ENCODE measurements at regions not wholly inside any gene's neighbourhood (a gene's known extent, or its start where the extent isn't known, plus 50 kb on each side); places are given as distances from the start of the nearest gene placed in this dataset.
"Not testable (repeated sequence)": the region's sequence is repeated elsewhere in the genome, so short reads cannot be mapped to it uniquely, and the experiment has no call there.

- no peak for DNase-seq
Measured at GRCh38 chr2:236776695-236777251, 207.1 kb downstream of the ACKR3 start.

GRCh38 chr2:236777408-236777807, 207.8 kb downstream of the ACKR3 start:
- no peak for DNase-seq

GRCh38 chr2:236781933-236782816, 212.6 kb downstream of the ACKR3 start:
- no peak for DNase-seq

GRCh38 chr2:236782938-236783337, 213.3 kb downstream of the ACKR3 start:
- DNase-seq: no peak

GRCh38 chr2:236783417-236784020, 213.9 kb downstream of the ACKR3 start:
- no peak for DNase-seq

- DNase-seq: no peak
Measured at GRCh38 chr2:236785611-236786057, 216.0 kb downstream of the ACKR3 start.

- no peak for DNase-seq
Measured at GRCh38 chr2:236786751-236787150, 217.1 kb downstream of the ACKR3 start.

- DNase-seq: not testable (repeated sequence)
Measured at GRCh38 chr2:236787376-236787775, 217.8 kb downstream of the ACKR3 start.

- DNase-seq: no peak
Measured at GRCh38 chr2:236787885-236788284, 218.3 kb downstream of the ACKR3 start.

GRCh38 chr2:236790963-236791362, 221.3 kb downstream of the ACKR3 start:
- DNase-seq: no peak

GRCh38 chr2:236793023-236794011, 223.7 kb downstream of the ACKR3 start:
- DNase-seq: no peak

GRCh38 chr2:236794176-236794957, 224.7 kb downstream of the ACKR3 start:
- no peak for DNase-seq

GRCh38 chr2:236795169-236795860, 225.7 kb downstream of the ACKR3 start:
- no peak for DNase-seq

- no peak for DNase-seq
Measured at GRCh38 chr2:236795861-236796219, 226.2 kb downstream of the ACKR3 start.

- DNase-seq: no peak
Measured at GRCh38 chr2:236796236-236796635, 226.6 kb downstream of the ACKR3 start.

GRCh38 chr2:236797411-236797810, 227.8 kb downstream of the ACKR3 start:
- DNase-seq: no peak

GRCh38 chr2:236798491-236798890, 228.9 kb downstream of the ACKR3 start:
- no peak for DNase-seq

GRCh38 chr2:236799391-236800026, 229.9 kb downstream of the ACKR3 start:
- no peak for DNase-seq

- no peak for DNase-seq
Measured at GRCh38 chr2:236802862-236803261, 233.2 kb downstream of the ACKR3 start.

GRCh38 chr2:236803621-236804020, 234.0 kb downstream of the ACKR3 start:
- no peak for DNase-seq

Measured in activated CD4-positive, alpha-beta T cell treated with anti-CD3 and anti-CD28 coated beads for 4 hours (primary cell).